Panc1 (cell line): ENCODE measurements at regions not wholly inside any gene's neighbourhood (a gene's known extent, or its start where the extent isn't known, plus 50 kb on each side); places are given as distances from the start of the nearest gene placed in this dataset.

Experiments
- POLR2AphosphoS5 ChIP-seq: IDR thresholded peaks from 2 replicates; pipeline ENCODE4 v1.6.1; 2012; ENCODE audit warnings: mild to moderate bottlenecking, low read depth, low read length, moderate library complexity
- TF ChIP-seq, protein P1 (sequence below): fragments of 450-650 bp; IDR thresholded peaks from 2 replicates; pipeline ENCODE4 v1.5.1; 2017; ENCODE audit warnings: mild to moderate bottlenecking

DNA sequence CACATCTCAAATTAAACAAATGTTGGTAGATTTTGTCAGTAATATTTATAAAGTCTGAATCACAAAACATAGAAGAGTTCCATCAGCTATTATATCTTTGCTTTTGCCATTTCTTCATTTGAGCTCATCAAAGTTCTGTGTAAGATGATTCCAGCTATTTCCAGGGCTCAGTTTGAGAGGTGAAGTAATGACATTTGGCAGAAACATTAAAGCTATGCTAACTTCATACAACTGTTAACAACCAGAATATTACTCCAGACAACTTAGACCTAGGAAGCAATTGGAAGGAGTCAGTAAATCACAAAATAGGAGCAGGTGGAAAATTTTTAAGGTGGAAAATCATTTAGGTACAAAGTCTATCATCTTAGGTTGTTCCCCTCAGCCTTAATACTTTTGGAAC lies 76.2 kb upstream of the CSNK1A1L start:
- TF ChIP-seq, protein P1, sequence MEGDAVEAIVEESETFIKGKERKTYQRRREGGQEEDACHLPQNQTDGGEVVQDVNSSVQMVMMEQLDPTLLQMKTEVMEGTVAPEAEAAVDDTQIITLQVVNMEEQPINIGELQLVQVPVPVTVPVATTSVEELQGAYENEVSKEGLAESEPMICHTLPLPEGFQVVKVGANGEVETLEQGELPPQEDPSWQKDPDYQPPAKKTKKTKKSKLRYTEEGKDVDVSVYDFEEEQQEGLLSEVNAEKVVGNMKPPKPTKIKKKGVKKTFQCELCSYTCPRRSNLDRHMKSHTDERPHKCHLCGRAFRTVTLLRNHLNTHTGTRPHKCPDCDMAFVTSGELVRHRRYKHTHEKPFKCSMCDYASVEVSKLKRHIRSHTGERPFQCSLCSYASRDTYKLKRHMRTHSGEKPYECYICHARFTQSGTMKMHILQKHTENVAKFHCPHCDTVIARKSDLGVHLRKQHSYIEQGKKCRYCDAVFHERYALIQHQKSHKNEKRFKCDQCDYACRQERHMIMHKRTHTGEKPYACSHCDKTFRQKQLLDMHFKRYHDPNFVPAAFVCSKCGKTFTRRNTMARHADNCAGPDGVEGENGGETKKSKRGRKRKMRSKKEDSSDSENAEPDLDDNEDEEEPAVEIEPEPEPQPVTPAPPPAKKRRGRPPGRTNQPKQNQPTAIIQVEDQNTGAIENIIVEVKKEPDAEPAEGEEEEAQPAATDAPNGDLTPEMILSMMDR, result no peak
- no peak for TF ChIP-seq POLR2AphosphoS5
